ENCODE measurements at regions not wholly inside any gene's neighbourhood (a gene's known extent, or its start where the extent isn't known, plus 50 kb on each side); places are given as distances from the start of the nearest gene placed in this dataset.

GRCh38 chr4:67040315-67040714, 505.0 kb downstream of the CENPC start:
- TF ChIP-seq, protein P1, sequence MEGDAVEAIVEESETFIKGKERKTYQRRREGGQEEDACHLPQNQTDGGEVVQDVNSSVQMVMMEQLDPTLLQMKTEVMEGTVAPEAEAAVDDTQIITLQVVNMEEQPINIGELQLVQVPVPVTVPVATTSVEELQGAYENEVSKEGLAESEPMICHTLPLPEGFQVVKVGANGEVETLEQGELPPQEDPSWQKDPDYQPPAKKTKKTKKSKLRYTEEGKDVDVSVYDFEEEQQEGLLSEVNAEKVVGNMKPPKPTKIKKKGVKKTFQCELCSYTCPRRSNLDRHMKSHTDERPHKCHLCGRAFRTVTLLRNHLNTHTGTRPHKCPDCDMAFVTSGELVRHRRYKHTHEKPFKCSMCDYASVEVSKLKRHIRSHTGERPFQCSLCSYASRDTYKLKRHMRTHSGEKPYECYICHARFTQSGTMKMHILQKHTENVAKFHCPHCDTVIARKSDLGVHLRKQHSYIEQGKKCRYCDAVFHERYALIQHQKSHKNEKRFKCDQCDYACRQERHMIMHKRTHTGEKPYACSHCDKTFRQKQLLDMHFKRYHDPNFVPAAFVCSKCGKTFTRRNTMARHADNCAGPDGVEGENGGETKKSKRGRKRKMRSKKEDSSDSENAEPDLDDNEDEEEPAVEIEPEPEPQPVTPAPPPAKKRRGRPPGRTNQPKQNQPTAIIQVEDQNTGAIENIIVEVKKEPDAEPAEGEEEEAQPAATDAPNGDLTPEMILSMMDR (IDR thresholded peaks at IDR 0.05) = no peak
- no peak for TF ChIP-seq POLR2A (IDR thresholded peaks at IDR 0.05)
